ENCODE measurements at regions not wholly inside any gene's neighbourhood (a gene's known extent, or its start where the extent isn't known, plus 50 kb on each side); places are given as distances from the start of the nearest gene placed in this dataset.

DNA sequence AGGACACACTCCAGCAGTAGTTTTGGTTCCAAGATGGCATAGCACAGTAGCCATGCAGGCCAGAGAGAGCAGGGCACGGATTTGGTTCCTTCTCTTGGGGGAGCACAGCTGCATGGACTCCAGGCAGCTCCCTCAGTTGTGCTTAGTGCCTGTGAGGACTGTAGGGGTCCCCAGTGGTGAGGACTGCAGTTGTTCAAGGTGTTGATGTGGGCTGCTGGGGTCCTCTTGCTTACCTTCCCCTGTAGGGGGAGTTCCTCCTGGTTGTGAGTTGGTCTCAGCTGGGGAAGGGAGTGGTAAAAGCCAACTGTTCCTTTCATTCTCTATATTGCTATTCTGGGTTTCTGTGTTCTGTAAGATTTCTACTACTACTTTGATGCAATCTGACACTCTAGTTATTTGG, 606.5 kb downstream of the MAGEB5 start:
- Histone ChIP-seq H3K4me3 (ENCODE audit: low read length) (no peak overlapping the region), H3K9me2 (replicated peaks; ENCODE audit: control insufficient read depth, low read length) (no peaks in the 10 kb centered on the region), H3K36me3 (ENCODE audit: control insufficient read depth, low read length) (no peaks in the 10 kb centered on the region), H3K9me3 (ENCODE audit: control insufficient read depth, insufficient read depth, low read length) (no peaks in the 10 kb centered on the region), H4K20me1 (ENCODE audit: control insufficient read depth, insufficient read depth, low read depth, low read length) (no peaks in the 10 kb centered on the region), H3K27me3 (ENCODE audit: control insufficient read depth, low read length) (no peaks in the 10 kb centered on the region), H3K79me2 (ENCODE audit: control insufficient read depth, low read length) (no peaks in the 10 kb centered on the region), H3K27ac (ENCODE audit: low read depth, low read length) (no peak overlapping the region), H3K4me1 (ENCODE audit: control insufficient read depth, low read length) (no peaks in the 10 kb centered on the region), H3K4me2 (ENCODE audit: low read length) (no peak overlapping the region), H3F3A (ENCODE audit: control insufficient read depth, insufficient read depth) (no peaks in the 10 kb centered on the region)
- TF ChIP-seq EZH2phosphoT487 (IDR thresholded peaks at IDR 0.05; ENCODE audit: borderline replicate concordance, low read length) (no peak), CTCF (IDR thresholded peaks at IDR 0.05; ENCODE audit: low read depth, low read length, poor library complexity, severe bottlenecking) (no peak)

DNA sequence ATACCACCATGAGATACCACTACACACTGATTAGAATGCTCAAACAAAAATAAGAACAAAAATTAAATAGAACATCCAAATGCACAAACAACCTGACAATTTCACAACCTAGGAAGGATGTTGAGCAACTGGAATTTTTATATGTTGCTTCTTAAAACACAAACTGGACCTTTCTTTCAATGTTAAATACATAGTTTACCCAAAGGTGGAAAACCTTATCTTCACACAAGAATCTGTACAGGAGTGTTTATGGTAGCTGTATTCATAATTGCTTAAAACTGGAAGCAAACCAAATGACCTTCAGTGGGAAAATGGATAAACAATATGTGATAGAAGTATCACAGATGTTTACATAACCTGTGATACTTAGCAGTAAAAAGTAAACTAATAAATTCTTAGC, 573.8 kb downstream of the MAGEB5 start:
- H3K36me3 ChIP-seq (ENCODE audit: control insufficient read depth, low read length): no peaks in the 10 kb centered on the region
- no peaks in the 10 kb centered on the region for H3F3A ChIP-seq (ENCODE audit: control insufficient read depth, insufficient read depth)
- H3K27me3 ChIP-seq (ENCODE audit: control insufficient read depth, low read length): no peaks in the 10 kb centered on the region
- TF ChIP-seq CTCF (IDR thresholded peaks at IDR 0.05; ENCODE audit: low read depth, low read length, poor library complexity, severe bottlenecking) (no peak), EZH2phosphoT487 (IDR thresholded peaks at IDR 0.05; ENCODE audit: borderline replicate concordance, low read length) (no peak)
- no peak overlapping the region for H3K4me3 ChIP-seq (ENCODE audit: low read length)
- no peaks in the 10 kb centered on the region for H3K9me2 ChIP-seq (replicated peaks; ENCODE audit: control insufficient read depth, low read length)
- H3K4me1 ChIP-seq (ENCODE audit: control insufficient read depth, low read length): no peaks in the 10 kb centered on the region
- no peaks in the 10 kb centered on the region for H3K79me2 ChIP-seq (ENCODE audit: control insufficient read depth, low read length)
- H4K20me1 ChIP-seq (ENCODE audit: control insufficient read depth, insufficient read depth, low read depth, low read length): no peaks in the 10 kb centered on the region
- H3K4me2 ChIP-seq (ENCODE audit: low read length): no peak overlapping the region
- no peaks in the 10 kb centered on the region for H3K9me3 ChIP-seq (ENCODE audit: control insufficient read depth, insufficient read depth, low read length)
- H3K27ac ChIP-seq (ENCODE audit: low read depth, low read length): no peak overlapping the region

- Histone ChIP-seq H3K27ac (ENCODE audit: low read depth, low read length) (no peak overlapping the region), H3K4me1 (ENCODE audit: control insufficient read depth, low read length) (no peaks in the 10 kb centered on the region), H3K79me2 (ENCODE audit: control insufficient read depth, low read length) (no peaks in the 10 kb centered on the region), H3F3A (ENCODE audit: control insufficient read depth, insufficient read depth) (no peaks in the 10 kb centered on the region), H3K9me2 (replicated peaks; ENCODE audit: control insufficient read depth, low read length) (no peaks in the 10 kb centered on the region), H4K20me1 (ENCODE audit: control insufficient read depth, insufficient read depth, low read depth, low read length) (no peaks in the 10 kb centered on the region), H3K27me3 (ENCODE audit: control insufficient read depth, low read length) (no peaks in the 10 kb centered on the region), H3K36me3 (ENCODE audit: control insufficient read depth, low read length) (no peaks in the 10 kb centered on the region), H3K4me3 (ENCODE audit: low read length) (no peak overlapping the region), H3K4me2 (ENCODE audit: low read length) (no peak overlapping the region), H3K9me3 (ENCODE audit: control insufficient read depth, insufficient read depth, low read length) (no peaks in the 10 kb centered on the region)
- TF ChIP-seq CTCF (IDR thresholded peaks at IDR 0.05; ENCODE audit: low read depth, low read length, poor library complexity, severe bottlenecking) (no peak), EZH2phosphoT487 (IDR thresholded peaks at IDR 0.05; ENCODE audit: borderline replicate concordance, low read length) (no peak)
Measured at GRCh38 chrX:26788402-26788998, 572.5 kb downstream of the MAGEB5 start.
